SIG-M5 (cell line): ENCODE measurements at regions not wholly inside any gene's neighbourhood (a gene's known extent, or its start where the extent isn't known, plus 50 kb on each side); places are given as distances from the start of the nearest gene placed in this dataset.

Experiments
- DNase-seq: peaks from one replicate; lab custom pipeline; 2025; lab: John Stamatoyannopoulos, UW

GRCh38 chr2:147550995-147551731, 293.7 kb upstream of the ACVR2A start:
- DNase-seq, result no peak

DNA sequence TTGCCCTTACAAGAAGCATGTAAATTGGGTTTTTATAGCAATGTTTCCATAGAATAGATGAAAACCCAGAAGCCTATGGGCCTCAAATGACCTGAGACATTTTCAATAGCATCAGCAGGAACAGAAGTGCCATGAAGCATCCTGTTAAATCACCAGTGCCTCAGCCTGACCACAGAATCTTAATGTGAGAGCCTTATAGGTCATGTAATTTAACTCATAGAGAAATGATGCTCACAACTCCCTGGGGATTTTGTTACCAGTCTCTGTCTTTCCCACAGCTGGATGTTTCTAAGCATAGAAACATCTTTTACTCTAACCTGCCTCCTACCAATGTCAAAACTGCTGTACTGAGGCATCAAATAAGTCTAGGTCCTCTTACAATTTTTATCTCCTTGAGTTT, 295.8 kb upstream of the ACVR2A start:
- no peak for DNase-seq

DNA sequence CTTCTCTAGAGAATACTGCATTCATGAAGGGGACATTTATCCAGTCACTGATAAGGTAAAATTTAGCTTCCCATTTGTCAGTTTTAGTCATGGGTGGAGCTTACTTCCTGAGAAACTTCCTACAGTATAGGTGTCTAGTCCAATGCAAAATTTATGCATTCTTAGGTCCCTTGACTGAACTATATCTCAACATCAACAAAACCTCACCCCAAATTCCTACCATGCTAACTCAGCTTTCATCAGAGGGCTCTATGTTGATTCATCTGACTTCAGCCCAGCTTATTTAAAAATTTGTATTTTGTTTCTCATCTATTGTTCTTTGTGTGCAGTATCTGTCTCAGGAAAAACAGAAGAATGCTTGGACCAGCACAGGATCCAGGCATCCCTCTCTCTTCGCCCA, 296.4 kb upstream of the ACVR2A start:
- DNase-seq, result no peak

- DNase-seq, result no peak
Observed at GRCh38 chr2:147547440-147547839, 297.4 kb upstream of the ACVR2A start.

GRCh38 chr2:147546109-147546508, 298.7 kb upstream of the ACVR2A start:
- DNase-seq, result no peak

DNA sequence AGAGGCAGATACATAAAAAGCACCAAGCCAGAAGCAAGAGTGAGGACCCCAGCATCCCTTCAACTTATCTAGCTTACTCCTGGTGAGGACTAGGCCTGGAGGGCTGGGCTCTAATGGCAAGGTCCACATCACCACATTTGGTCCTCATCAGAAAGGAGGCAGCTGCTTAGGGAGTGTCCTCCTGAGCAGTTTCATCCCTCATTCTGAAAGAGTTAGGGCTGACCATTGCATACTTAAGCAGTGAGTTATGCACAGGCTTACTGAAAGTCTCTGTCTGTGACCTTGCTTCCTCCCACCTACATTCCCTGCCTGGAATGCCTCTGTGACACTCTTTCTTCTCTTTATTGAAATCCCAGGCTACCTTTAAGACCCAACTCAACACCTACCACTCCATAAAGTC, 301.8 kb upstream of the ACVR2A start:
- DNase-seq, result no peak

- no peak for DNase-seq
Observed at GRCh38 chr2:147542351-147542750, 302.5 kb upstream of the ACVR2A start.

DNA sequence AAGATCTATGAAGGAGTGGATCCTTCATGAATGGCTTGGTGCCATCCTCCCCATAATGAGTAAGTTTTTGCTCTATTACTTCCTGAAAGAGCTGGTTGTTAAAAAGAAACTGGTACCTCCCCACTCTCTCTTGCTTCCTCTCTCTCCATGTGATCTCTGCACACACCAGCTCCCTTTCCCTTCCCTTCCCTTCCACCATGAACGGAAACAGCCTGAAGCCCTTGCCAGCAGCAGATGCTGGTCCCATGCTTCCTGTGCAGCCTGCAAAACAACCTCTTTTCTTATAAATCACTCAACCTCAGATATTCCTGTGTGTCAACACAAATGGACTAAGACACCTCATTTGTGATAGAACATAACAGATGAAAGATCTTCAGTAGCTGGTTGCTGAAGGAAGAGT, 303.5 kb upstream of the ACVR2A start:
- DNase-seq, result no peak

- DNase-seq, result no peak
Observed at GRCh38 chr2:147538821-147539220, 306.0 kb upstream of the ACVR2A start.

GRCh38 chr2:147538088-147538487, 306.7 kb upstream of the ACVR2A start:
- DNase-seq, result no peak

DNA sequence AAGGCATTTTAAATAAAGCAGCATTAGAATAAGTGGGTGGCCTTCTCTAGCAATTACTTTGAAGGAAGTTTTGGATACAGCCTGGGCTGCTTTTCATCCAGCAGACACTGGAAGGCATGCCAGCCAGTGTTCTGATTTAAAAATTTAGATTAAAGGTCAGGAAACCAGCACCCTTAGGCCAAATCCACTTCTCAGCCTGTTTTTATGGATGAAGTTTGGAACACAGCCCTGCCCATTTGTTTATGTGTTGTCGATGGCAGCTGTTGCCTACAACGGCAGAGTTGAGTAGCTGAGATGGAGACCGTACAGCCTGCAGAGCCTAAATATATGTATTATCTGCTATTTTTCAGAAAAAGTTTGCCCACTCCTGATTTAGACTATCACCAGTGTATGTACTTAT, 313.6 kb upstream of the ACVR2A start:
- DNase-seq, result no peak

DNA sequence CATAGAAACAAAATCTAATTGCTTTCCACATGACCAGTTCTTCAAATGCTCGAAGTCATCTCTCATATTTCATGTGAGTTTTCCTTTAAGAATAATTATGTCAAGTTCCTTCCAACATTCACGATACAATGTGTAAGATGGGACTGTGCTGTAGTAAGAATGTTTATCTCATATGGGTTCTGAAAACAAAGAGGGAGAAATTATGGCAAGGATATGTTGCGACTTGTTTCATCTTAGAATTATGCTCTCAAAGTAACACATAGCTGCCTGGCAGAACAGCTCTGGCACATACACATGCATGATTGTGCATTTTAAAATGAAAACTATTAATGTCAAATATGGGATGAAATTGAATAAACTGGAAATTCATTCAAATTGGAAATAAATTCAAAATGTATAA, 314.8 kb upstream of the ACVR2A start:
- no peak for DNase-seq

- DNase-seq, result no peak
Observed at GRCh38 chr2:147525819-147526489, 318.9 kb upstream of the ACVR2A start.

DNA sequence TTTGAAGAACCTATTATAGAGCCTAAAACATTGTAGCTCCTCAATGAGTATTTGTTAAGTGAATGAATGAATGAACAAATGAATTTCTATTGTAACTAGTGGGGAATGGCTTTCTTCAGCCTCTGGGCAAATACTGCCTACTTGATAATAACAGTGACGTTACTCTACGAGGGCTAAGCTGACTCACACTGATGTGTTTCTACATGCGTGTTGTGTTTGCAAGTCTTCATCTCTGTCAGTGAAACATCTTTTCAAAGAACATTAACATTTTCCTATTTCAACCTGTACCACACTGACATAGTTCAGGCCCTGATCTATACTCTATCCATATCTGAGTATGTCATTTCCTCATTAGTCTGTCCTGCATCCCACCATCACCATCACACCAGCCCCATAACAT, 319.9 kb upstream of the ACVR2A start:
- DNase-seq, result no peak

DNA sequence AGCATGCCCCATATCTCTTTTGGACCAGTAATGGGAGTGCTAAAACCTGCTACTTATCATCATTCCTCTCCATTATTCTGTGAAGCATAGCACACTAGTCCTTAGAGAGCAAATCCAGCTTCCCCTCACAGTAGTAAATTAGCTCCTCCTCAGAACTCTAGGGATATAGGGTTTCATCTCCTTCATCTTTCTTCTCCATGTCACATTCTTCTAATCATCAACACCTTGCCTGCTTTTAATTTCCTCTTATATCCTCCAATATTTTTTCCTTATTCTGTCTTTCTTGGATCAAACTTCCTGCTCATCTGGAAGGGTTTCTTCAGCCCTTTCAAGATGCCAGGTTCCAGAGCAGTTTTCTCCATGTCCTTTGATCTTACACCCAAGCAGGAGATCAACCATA, 321.4 kb upstream of the ACVR2A start:
- DNase-seq, result no peak

GRCh38 chr2:147521936-147522335, 322.9 kb upstream of the ACVR2A start:
- DNase-seq, result no peak

DNA sequence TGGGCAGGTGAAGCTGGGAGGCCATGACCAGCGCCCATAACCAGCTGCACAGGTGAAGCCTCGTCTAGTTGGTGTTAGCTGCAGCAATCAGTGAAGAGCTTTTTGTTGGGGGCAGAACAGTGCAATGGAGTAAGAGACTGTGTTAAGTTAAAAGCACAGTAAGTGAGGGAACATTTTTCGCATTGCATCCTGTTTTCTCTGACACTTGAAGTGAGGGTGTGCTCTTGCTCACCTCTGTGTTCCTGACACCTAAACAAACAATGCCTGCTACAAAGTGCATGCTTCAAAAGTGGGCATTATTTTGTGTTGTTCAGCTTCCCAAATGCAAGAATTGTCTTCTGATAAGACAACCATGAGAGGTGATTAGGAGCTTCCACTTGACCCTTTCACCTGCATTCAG, 324.0 kb upstream of the ACVR2A start:
- no peak for DNase-seq

DNA sequence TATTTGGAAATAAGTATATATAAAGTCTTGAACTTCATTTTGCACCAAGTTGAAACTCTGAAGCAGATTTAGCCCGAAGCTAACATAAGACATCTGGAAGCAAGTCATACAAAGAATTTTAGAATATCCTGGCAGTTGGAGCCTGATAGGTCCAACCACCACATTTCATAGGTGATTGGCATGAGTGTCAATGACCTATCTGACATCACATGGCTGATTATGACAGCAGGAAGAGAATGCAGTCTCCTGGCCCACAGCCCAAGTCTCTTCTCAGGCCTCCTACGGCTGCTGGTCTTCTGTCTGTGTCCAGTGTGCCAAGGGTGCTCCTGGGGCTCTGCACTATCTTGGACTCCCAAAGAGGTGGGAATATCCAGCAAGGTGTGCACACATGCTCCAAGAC, 325.7 kb upstream of the ACVR2A start:
- no peak for DNase-seq

DNA sequence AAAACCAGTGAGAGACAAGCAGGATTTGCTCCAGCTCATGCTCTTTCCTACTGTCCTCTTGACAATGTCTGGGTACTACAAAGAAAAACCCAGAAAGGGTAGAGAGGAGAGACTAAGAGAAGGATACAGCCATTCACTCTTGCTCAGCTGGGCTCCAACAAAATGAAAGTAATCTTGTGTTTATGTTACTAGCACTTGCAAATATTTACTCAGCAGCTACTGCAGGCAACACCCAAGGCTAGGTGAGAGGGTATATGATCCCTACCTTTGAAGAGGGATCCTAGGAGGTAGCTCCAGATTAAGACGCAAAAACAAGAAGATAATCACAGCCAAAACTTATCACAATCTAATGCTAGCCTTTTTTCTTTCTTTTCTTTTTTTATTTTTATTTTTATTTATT, 329.6 kb upstream of the ACVR2A start:
- DNase-seq, result no peak

DNA sequence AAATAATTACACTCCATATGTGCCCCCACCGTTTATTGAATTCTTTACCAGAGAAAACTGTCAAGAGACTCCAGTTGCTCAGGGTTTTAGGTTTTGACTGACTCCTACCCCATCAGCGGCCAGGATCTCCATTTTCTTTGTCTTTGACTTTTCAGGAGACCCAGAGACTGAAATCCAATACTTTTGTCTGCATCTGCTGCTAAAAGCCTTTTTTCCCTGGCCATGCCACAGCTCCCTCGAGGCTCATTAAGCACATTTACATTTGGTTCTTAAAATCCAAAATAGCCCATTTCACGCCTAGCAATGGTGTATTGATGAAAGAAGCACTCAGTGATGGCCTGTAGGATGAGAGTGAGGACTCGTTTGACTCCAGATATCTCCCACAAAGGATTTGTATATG, 332.6 kb upstream of the ACVR2A start:
- no peak for DNase-seq

DNA sequence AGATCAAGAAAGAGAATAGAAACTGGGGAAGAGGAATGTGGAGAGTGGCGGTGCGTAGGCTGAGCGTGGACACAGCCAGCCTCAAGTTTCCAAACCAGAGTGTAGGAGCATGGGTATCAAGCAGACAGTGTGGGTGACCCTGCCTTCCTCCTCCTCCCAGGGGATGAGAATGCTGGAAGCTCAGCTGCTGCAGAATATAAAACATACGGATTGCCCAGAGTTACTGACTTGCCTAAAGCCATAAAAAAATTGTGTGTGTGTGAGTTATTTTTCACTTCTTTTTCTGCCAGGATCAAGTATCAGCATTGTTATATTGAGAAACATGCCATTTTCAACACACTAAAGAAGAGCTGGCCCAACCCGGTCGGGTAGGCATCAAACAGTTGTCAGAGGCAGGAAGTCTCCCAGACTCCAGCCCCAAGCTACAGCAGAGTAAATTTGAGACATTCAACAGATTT, 333.3 kb upstream of the ACVR2A start:
- no peak for DNase-seq

GRCh38 chr2:147509821-147510220, 335.0 kb upstream of the ACVR2A start:
- DNase-seq, result no peak

DNA sequence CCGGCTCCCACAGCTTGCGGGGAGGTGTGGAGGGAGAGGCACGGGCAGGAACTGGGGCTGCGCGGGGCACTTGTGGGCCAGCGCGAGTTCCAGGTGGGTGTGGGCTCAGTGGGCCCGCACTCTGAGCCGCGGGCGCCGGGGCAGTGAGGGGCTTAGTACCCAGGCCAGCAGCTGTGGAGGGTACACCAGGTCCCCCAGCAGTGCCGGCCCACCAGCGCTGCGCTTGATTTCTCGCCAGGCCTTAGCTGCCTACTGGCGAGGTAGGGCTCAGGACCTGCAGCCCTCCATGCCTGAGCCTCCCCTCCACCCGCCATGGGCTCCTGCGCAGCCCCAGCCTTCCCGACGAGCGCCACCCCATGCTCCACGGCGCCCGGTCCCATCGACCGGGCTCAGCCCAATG, 337.9 kb upstream of the ACVR2A start:
- no peak for DNase-seq

- DNase-seq, result no peak
Observed at GRCh38 chr2:147502711-147503290, 342.0 kb upstream of the ACVR2A start.
